Neural cell (in vitro differentiated cells): ENCODE measurements at regions not wholly inside any gene's neighbourhood (a gene's known extent, or its start where the extent isn't known, plus 50 kb on each side); places are given as distances from the start of the nearest gene placed in this dataset.

Experiments used
- H2AFZ ChIP-seq: fragments of 200-600, 300-800 bp; sonication (generic), shearing (Covaris generic); 2 replicates; pipeline ENCODE4 v1.6.0; 2014; ENCODE audit warnings: low read depth, mild to moderate bottlenecking, antibody characterized with exemption, low read length, moderate library complexity
- H3F3A ChIP-seq: fragments of 200-600 bp; shearing (Covaris generic); 2 replicates; pipeline ENCODE4 v1.6.1; 2016; ENCODE audit warnings: mild to moderate bottlenecking, moderate library complexity, mixed read lengths, antibody characterized with exemption, low read length; ENCODE audit not compliant: insufficient read depth, poor library complexity, severe bottlenecking
- H3K27ac ChIP-seq: fragments of 200-600, 300-800 bp; sonication (generic), shearing (Covaris generic); 2 replicates; pipeline ENCODE4 v1.5.1; 2014; ENCODE audit warnings: mild to moderate bottlenecking, low read length, moderate library complexity
- H3K27me3 ChIP-seq: fragments of 300-800, 200-600 bp; sonication (generic), shearing (Covaris generic); 2 replicates; pipeline ENCODE4 v1.6.0; 2014; ENCODE audit warnings: mild to moderate bottlenecking, low read depth, low read length, moderate library complexity; ENCODE audit not compliant: insufficient read depth
- H3K36me3 ChIP-seq: fragments of 300-800, 200-600 bp; sonication (generic), shearing (Covaris generic); 2 replicates; pipeline ENCODE4 v1.5.1; 2014; ENCODE audit warnings: mild to moderate bottlenecking, antibody characterized with exemption, low read length, moderate library complexity; ENCODE audit not compliant: insufficient read depth
- H3K4me2 ChIP-seq: fragments of 300-800, 200-600 bp; sonication (generic), shearing (Covaris generic); 2 replicates; pipeline ENCODE4 v1.6.0; 2014; ENCODE audit warnings: mild to moderate bottlenecking, low read length
- H3K4me3 ChIP-seq: fragments of 300-800, 200-600 bp; sonication (generic), shearing (Covaris generic); 2 replicates; pipeline ENCODE4 v1.5.1; 2014; ENCODE audit warnings: mild to moderate bottlenecking, low read length, moderate library complexity
- H3K79me2 ChIP-seq: fragments of 200-600 bp; shearing (Covaris generic); replicated peaks from 2 replicates; pipeline ENCODE4 v1.6.0; 2014; ENCODE audit warnings: mild to moderate bottlenecking, low read length, moderate library complexity; ENCODE audit not compliant: insufficient read depth
- H3K9ac ChIP-seq: fragments of 300-800, 200-600 bp; sonication (generic), shearing (Covaris generic); 2 replicates; pipeline ENCODE4 v1.6.1; 2016; ENCODE audit warnings: mild to moderate bottlenecking, low read length, mixed read lengths
- H3K9me2 ChIP-seq: fragments of 200-600 bp; shearing (Covaris generic); 2 replicates; pipeline ENCODE4 v1.6.1; 2016; ENCODE audit warnings: mild to moderate bottlenecking, low read length, mixed read lengths; ENCODE audit not compliant: insufficient read depth
- H3K9me3 ChIP-seq: fragments of 200-600, 300-800 bp; sonication (generic), shearing (Covaris generic); 2 replicates; pipeline ENCODE4 v1.6.1; 2016; ENCODE audit warnings: mild to moderate bottlenecking, mixed run types, low read length, moderate library complexity, mixed read lengths
- H4K20me1 ChIP-seq: fragments of 200-600 bp; shearing (Covaris generic); 2 replicates; pipeline ENCODE4 v1.6.1; 2016; ENCODE audit warnings: mild to moderate bottlenecking, mixed run types; ENCODE audit not compliant: insufficient read depth
- EP300 ChIP-seq: fragments of 450-650 bp; conservative IDR thresholded peaks from 2 replicates; pipeline ENCODE4 v1.6.1; 2014; ENCODE audit warnings: antibody characterized with exemption, mild to moderate bottlenecking, moderate library complexity; ENCODE audit not compliant: poor library complexity, severe bottlenecking
- EZH2 ChIP-seq: fragments of 200-600, 300-800 bp; shearing (Covaris generic), sonication (generic); IDR thresholded peaks from 2 replicates; pipeline ENCODE4 v1.6.1; 2014; ENCODE audit warnings: antibody characterized with exemption, low read length, borderline replicate concordance, mild to moderate bottlenecking; ENCODE audit not compliant: insufficient read depth, poor library complexity, severe bottlenecking
- MXI1 ChIP-seq: fragments of 450-650 bp; conservative IDR thresholded peaks from 2 replicates; pipeline ENCODE4 v1.6.1; 2014; ENCODE audit warnings: antibody characterized with exemption, mild to moderate bottlenecking; ENCODE audit not compliant: poor library complexity, severe bottlenecking
- POLR2AphosphoS5 ChIP-seq: IDR thresholded peaks from 2 replicates; pipeline ENCODE4 v1.6.1; 2012
- RAD21 ChIP-seq: fragments of 450-650 bp; conservative IDR thresholded peaks from 2 replicates; pipeline ENCODE4 v1.6.1; 2014; ENCODE audit warnings: antibody characterized with exemption, mild to moderate bottlenecking, moderate library complexity
- SMC3 ChIP-seq: fragments of 450-650 bp; conservative IDR thresholded peaks from 2 replicates; pipeline ENCODE4 v1.6.1; 2014; ENCODE audit warnings: antibody characterized with exemption, mild to moderate bottlenecking, moderate library complexity; ENCODE audit not compliant: poor library complexity
- TAF1 ChIP-seq: IDR thresholded peaks from 2 replicates; pipeline ENCODE4 v1.6.1; 2012; ENCODE audit warnings: low read depth
- TF ChIP-seq, protein P1 (sequence below): fragments of 450-650 bp; IDR thresholded peaks from 2 replicates; pipeline ENCODE4 v1.5.1; 2014; ENCODE audit warnings: antibody characterized with exemption, mild to moderate bottlenecking, moderate library complexity; ENCODE audit not compliant: poor library complexity, severe bottlenecking
- TF ChIP-seq, protein P2 (sequence below): IDR thresholded peaks from 2 replicates; pipeline ENCODE4 v1.6.1; 2012; ENCODE audit warnings: borderline replicate concordance

DNA sequence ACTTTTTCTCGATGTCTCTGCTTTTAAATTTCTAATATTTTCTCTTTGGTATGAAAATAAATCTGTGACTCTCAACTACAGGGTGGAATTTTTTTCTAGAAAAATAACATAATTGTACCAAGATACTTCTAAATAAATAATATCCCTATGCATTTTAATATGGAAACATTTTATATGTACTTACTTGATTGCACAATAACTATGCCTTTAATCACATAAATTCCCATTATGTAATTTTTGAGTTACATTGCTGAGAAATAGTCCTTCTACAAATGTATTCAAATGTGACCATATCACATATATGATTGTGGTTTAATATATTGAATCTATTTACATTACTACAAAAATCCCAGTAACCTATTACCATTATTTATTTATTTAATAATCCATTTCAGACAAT lies 1543.3 kb upstream of the PABPC4L start:
- H3K9me3 ChIP-seq, result no peaks in the 10 kb centered on the region
- H3F3A ChIP-seq, result no peaks in the 10 kb centered on the region
- H3K27ac ChIP-seq, result no peak overlapping the region
- no peak overlapping the region for H2AFZ ChIP-seq
- H4K20me1 ChIP-seq, result no peaks in the 10 kb centered on the region
- no peak overlapping the region for H3K4me3 ChIP-seq
- H3K9me2 ChIP-seq, result no peaks in the 10 kb centered on the region
- H3K79me2 ChIP-seq, result no peaks in the 10 kb centered on the region
- no peak overlapping the region for H3K4me2 ChIP-seq
- TF ChIP-seq TAF1, result no peak
- TF ChIP-seq MXI1, result no peak
- TF ChIP-seq, protein P1, sequence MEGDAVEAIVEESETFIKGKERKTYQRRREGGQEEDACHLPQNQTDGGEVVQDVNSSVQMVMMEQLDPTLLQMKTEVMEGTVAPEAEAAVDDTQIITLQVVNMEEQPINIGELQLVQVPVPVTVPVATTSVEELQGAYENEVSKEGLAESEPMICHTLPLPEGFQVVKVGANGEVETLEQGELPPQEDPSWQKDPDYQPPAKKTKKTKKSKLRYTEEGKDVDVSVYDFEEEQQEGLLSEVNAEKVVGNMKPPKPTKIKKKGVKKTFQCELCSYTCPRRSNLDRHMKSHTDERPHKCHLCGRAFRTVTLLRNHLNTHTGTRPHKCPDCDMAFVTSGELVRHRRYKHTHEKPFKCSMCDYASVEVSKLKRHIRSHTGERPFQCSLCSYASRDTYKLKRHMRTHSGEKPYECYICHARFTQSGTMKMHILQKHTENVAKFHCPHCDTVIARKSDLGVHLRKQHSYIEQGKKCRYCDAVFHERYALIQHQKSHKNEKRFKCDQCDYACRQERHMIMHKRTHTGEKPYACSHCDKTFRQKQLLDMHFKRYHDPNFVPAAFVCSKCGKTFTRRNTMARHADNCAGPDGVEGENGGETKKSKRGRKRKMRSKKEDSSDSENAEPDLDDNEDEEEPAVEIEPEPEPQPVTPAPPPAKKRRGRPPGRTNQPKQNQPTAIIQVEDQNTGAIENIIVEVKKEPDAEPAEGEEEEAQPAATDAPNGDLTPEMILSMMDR, result no peak
- TF ChIP-seq, protein P2, sequence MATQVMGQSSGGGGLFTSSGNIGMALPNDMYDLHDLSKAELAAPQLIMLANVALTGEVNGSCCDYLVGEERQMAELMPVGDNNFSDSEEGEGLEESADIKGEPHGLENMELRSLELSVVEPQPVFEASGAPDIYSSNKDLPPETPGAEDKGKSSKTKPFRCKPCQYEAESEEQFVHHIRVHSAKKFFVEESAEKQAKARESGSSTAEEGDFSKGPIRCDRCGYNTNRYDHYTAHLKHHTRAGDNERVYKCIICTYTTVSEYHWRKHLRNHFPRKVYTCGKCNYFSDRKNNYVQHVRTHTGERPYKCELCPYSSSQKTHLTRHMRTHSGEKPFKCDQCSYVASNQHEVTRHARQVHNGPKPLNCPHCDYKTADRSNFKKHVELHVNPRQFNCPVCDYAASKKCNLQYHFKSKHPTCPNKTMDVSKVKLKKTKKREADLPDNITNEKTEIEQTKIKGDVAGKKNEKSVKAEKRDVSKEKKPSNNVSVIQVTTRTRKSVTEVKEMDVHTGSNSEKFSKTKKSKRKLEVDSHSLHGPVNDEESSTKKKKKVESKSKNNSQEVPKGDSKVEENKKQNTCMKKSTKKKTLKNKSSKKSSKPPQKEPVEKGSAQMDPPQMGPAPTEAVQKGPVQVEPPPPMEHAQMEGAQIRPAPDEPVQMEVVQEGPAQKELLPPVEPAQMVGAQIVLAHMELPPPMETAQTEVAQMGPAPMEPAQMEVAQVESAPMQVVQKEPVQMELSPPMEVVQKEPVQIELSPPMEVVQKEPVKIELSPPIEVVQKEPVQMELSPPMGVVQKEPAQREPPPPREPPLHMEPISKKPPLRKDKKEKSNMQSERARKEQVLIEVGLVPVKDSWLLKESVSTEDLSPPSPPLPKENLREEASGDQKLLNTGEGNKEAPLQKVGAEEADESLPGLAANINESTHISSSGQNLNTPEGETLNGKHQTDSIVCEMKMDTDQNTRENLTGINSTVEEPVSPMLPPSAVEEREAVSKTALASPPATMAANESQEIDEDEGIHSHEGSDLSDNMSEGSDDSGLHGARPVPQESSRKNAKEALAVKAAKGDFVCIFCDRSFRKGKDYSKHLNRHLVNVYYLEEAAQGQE, result no peak
- TF ChIP-seq SMC3, result no peak
- no peak overlapping the region for H3K9ac ChIP-seq
- no peaks in the 10 kb centered on the region for H3K27me3 ChIP-seq
- no peaks in the 10 kb centered on the region for H3K36me3 ChIP-seq

DNA sequence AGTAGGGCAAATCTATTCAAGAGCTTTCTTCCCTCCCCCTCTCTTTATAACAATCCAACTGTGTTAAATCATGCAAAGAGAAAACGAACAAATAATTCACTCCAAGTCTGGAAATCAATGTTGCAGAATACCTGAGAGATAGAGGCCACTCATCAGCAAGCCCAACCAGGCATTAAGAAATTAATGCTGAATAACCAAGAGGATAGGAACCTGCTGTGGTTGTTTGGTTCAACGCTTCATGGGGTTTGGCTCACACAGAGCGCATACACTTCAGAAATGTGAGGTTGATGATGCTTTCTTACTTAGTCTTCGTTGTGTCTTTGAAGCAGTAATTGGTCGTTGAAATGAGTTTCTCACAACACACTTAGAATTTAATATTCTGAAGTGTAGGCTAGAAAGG lies 1540.0 kb upstream of the PABPC4L start:
- Histone ChIP-seq H3K79me2 (no peaks in the 10 kb centered on the region), H3K4me3 (no peak overlapping the region), H3K4me2 (no peak overlapping the region), H3K9me2 (no peaks in the 10 kb centered on the region), H3K27me3 (no peaks in the 10 kb centered on the region), H3K9me3 (no peaks in the 10 kb centered on the region), H3K9ac (no peak overlapping the region), H3F3A (no peaks in the 10 kb centered on the region), H3K36me3 (no peaks in the 10 kb centered on the region), H2AFZ (no peak overlapping the region), H4K20me1 (no peaks in the 10 kb centered on the region), H3K27ac (no peak overlapping the region)
- TF ChIP-seq EP300, result no peak
- no peak for TF ChIP-seq EZH2
- TF ChIP-seq, protein P2, result no peak
- no peak for TF ChIP-seq TAF1
- TF ChIP-seq, protein P1, result no peak
- TF ChIP-seq SMC3, result no peak
- no peak for TF ChIP-seq MXI1
- TF ChIP-seq POLR2AphosphoS5, result no peak
- TF ChIP-seq RAD21, result no peak
